Esophagus muscularis mucosa (tissue), 4 donors: ENCODE measurements at regions not wholly inside any gene's neighbourhood (a gene's known extent, or its start where the extent isn't known, plus 50 kb on each side); places are given as distances from the start of the nearest gene placed in this dataset.

Source experiments
- DNase-seq: peaks from one replicate; pipeline ENCODE4 v3.0.0-alpha.2; 2017; ENCODE audit errors: extremely low spot score
- H3K27ac ChIP-seq, 4 donors: fragments of 200-600 bp; sonication (generic); replicated peaks in 1 of 4; 1 replicate in 3 of 4; 2 replicates in 1 of 4; pipeline ENCODE4 v1.5.1; 2016 to 2019; ENCODE audit warnings: mild to moderate bottlenecking in 1 of 4
- H3K27me3 ChIP-seq, 4 donors: fragments of 200-600 bp; sonication (generic); one replicate each; pipeline versions ENCODE4 v1.5.1 to v1.6.0; 2016 to 2019
- H3K36me3 ChIP-seq, 4 donors: fragments of 200-600 bp; sonication (generic); one replicate each; pipeline ENCODE4 v1.5.1; 2016 to 2019
- H3K4me1 ChIP-seq, 4 donors: fragments of 200-600 bp; sonication (generic); one replicate each; pipeline ENCODE4 v1.5.1; 2016 to 2019
- H3K4me3 ChIP-seq, 4 donors: fragments of 200-600 bp; sonication (generic); 1 replicate in 2 of 4; 2 replicates in 2 of 4; pipeline ENCODE4 v1.5.1; 2016 to 2019; ENCODE audit warnings: mild to moderate bottlenecking in 4 of 4, moderate library complexity in 1 of 4
- H3K9me3 ChIP-seq, 4 donors: fragments of 200-600 bp; sonication (generic); 1 replicate in 3 of 4; 2 replicates in 1 of 4; pipeline ENCODE4 v1.5.1; 2016 to 2019
- CTCF ChIP-seq, 3 experiments: fragments of 200-600 bp in 2 of 3; fragments of 450-650 bp in 1 of 3; sonication (generic) in 2 of 3; IDR thresholded peaks; one replicate each; pipeline ENCODE4 v1.5.1; 2017 to 2019; ENCODE audit warnings: antibody characterized with exemption in 3 of 3, mild to moderate bottlenecking in 2 of 3, moderate library complexity in 1 of 3
- EP300 ChIP-seq: sonication (generic); formaldehyde crosslinking; IDR thresholded peaks from one replicate; pipeline ENCODE4 v1.6.1; 2017; ENCODE audit warnings: antibody characterized with exemption
- POLR2A ChIP-seq: fragments of 450-650 bp; IDR thresholded peaks from one replicate; pipeline ENCODE4 v1.6.1; 2017; ENCODE audit warnings: antibody characterized with exemption, moderate library complexity, mild to moderate bottlenecking, low read depth
- POLR2AphosphoS5 ChIP-seq, 2 donors: sonication (generic); formaldehyde crosslinking; IDR thresholded peaks; one replicate each; pipeline ENCODE4 v1.6.1; 2017; ENCODE audit warnings: antibody characterized with exemption in 2 of 2
- WGBS: methylation state at CpG from one replicate; pipeline ENCODE4 v1.1.5; 2018; 5-methylcytosine and 5-hydroxymethylcytosine counted together
- intact Hi-C: fragments of 100-400 bp; cut with DNase I; formaldehyde crosslinking; loops from one replicate; pipeline ENCODE4 v1.15.1; 2023

DNA sequence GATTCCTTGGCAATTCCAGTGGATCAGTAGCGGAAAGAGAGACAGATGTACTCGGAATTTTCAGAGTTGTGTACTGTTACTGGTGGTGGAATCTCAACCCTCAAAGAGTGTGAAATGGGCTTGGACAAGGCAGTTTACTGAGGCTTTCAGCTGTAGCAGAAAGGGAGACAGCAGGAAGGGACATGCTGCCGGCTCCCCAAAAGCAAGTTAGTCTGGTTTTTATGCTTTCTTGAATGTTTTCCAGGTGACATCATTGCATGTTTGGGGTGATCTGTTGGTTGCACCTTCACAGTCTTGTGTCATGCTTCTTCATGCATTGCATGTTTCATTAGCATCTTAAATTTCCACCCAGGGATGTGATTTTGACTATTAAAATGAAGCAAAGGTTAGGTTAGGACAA is 1282.2 kb downstream of the ADGRL3 start:
- intact Hi-C loops: no loop called here
- no peaks in the 10 kb centered on the region for H3K9me3 ChIP-seq
- 87% methylated on average over 3 of the region's 3 CpGs for WGBS
- H3K4me3 ChIP-seq: no peak overlapping the region
- TF ChIP-seq POLR2A: no peak
- no peak for TF ChIP-seq POLR2AphosphoS5 (IDR thresholded peaks at IDR 0.05)
- no peak for TF ChIP-seq CTCF (IDR thresholded peaks at IDR 0.05)
- no peak for TF ChIP-seq EP300
- no peaks in the 10 kb centered on the region for H3K4me1 ChIP-seq
- no peak for DNase-seq
- H3K27me3 ChIP-seq: no peaks in the 10 kb centered on the region
- H3K27ac ChIP-seq: no peak overlapping the region
- H3K36me3 ChIP-seq: no peaks in the 10 kb centered on the region

- no peaks in the 10 kb centered on the region for H3K4me1 ChIP-seq
- no peak for DNase-seq
- H3K27ac ChIP-seq: no peak overlapping the region
- no peaks in the 10 kb centered on the region for H3K36me3 ChIP-seq
- TF ChIP-seq POLR2AphosphoS5 (IDR thresholded peaks at IDR 0.05) (no peak), EP300 (no peak), CTCF (IDR thresholded peaks at IDR 0.05) (no peak), POLR2A (no peak)
- no peaks in the 10 kb centered on the region for H3K9me3 ChIP-seq
- WGBS: 78% methylated on average over 2 of the region's 2 CpGs
- intact Hi-C loops: no loop called here
- H3K27me3 ChIP-seq: no peaks in the 10 kb centered on the region
- no peak overlapping the region for H3K4me3 ChIP-seq
Measured at GRCh38 chr4:62475596-62475995, 1275.5 kb downstream of the ADGRL3 start.

GRCh38 chr4:62474802-62475201 is 1274.7 kb downstream of the ADGRL3 start:
- Histone ChIP-seq H3K4me1 (no peaks in the 10 kb centered on the region), H3K27ac (no peak overlapping the region), H3K9me3 (no peaks in the 10 kb centered on the region), H3K36me3 (no peaks in the 10 kb centered on the region), H3K27me3 (no peaks in the 10 kb centered on the region), H3K4me3 (no peak overlapping the region)
- intact Hi-C loops: no loop called here
- DNase-seq: no peak
- 90% methylated on average over 3 of the region's 3 CpGs for WGBS
- TF ChIP-seq POLR2AphosphoS5 (IDR thresholded peaks at IDR 0.05) (no peak), POLR2A (no peak), EP300 (no peak), CTCF (IDR thresholded peaks at IDR 0.05) (no peak)

GRCh38 chr4:62471021-62471420 is 1270.9 kb downstream of the ADGRL3 start:
- no peak overlapping the region for H3K4me3 ChIP-seq
- H3K27ac ChIP-seq: no peak overlapping the region
- no peak for DNase-seq
- no peaks in the 10 kb centered on the region for H3K9me3 ChIP-seq
- H3K36me3 ChIP-seq: no peaks in the 10 kb centered on the region
- WGBS: 94% methylated on average over 1 of the region's 1 CpG
- H3K4me1 ChIP-seq: no peaks in the 10 kb centered on the region
- H3K27me3 ChIP-seq: no peaks in the 10 kb centered on the region
- intact Hi-C loops: no loop called here
- TF ChIP-seq POLR2AphosphoS5 (IDR thresholded peaks at IDR 0.05): no peak
- TF ChIP-seq POLR2A: no peak
- TF ChIP-seq CTCF (IDR thresholded peaks at IDR 0.05): no peak

- H3K27ac ChIP-seq: no peak overlapping the region
- TF ChIP-seq EP300 (no peak), CTCF (IDR thresholded peaks at IDR 0.05) (no peak), POLR2A (no peak), POLR2AphosphoS5 (IDR thresholded peaks at IDR 0.05) (no peak)
- H3K27me3 ChIP-seq: no peaks in the 10 kb centered on the region
- DNase-seq: no peak
- H3K4me1 ChIP-seq: no peaks in the 10 kb centered on the region
- WGBS: 95% methylated on average over 13 of the region's 13 CpGs
- intact Hi-C loops: no loop called here
- H3K4me3 ChIP-seq: no peak overlapping the region
- H3K36me3 ChIP-seq: no peaks in the 10 kb centered on the region
- H3K9me3 ChIP-seq: no peaks in the 10 kb centered on the region
Measured at GRCh38 chr4:62470421-62470983, 1270.4 kb downstream of the ADGRL3 start.
